ENCODE measurements at regions not wholly inside any gene's neighbourhood (a gene's known extent, or its start where the extent isn't known, plus 50 kb on each side); places are given as distances from the start of the nearest gene placed in this dataset.

DNA sequence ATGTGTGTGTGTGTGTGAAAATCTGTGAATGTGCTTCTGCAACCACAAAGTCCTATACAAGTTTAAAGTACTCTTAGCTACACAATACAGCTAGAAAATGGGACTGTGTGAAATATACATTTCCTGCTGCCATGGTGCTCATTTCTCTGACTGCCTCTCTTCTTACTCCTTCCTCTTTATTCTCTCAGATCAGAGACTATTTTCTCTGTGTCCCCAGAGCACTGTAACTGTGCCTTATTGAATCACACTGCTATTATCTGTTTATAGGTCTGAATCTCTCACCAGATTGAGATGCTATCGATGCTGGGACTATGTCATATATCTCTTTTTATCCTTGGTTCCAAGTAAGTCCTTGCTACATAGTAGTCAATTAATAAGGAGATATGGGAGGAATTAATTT, 217.9 kb upstream of the SLCO3A1 start:
- TF ChIP-seq, protein P1, sequence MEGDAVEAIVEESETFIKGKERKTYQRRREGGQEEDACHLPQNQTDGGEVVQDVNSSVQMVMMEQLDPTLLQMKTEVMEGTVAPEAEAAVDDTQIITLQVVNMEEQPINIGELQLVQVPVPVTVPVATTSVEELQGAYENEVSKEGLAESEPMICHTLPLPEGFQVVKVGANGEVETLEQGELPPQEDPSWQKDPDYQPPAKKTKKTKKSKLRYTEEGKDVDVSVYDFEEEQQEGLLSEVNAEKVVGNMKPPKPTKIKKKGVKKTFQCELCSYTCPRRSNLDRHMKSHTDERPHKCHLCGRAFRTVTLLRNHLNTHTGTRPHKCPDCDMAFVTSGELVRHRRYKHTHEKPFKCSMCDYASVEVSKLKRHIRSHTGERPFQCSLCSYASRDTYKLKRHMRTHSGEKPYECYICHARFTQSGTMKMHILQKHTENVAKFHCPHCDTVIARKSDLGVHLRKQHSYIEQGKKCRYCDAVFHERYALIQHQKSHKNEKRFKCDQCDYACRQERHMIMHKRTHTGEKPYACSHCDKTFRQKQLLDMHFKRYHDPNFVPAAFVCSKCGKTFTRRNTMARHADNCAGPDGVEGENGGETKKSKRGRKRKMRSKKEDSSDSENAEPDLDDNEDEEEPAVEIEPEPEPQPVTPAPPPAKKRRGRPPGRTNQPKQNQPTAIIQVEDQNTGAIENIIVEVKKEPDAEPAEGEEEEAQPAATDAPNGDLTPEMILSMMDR (IDR thresholded peaks at IDR 0.05): no peak
- no peak for TF ChIP-seq POLR2A (IDR thresholded peaks at IDR 0.05)
